Occipital lobe (tissue), 1 donor: ENCODE measurements at regions not wholly inside any gene's neighbourhood (a gene's known extent, or its start where the extent isn't known, plus 50 kb on each side); places are given as distances from the start of the nearest gene placed in this dataset.

Experiments
- DNase-seq: peaks from one replicate; lab custom pipeline; 2025; lab: John Stamatoyannopoulos, UW

GRCh38 chr10:29760138-29760900 lies 125.5 kb upstream of the SVIL start:
- no peak for DNase-seq

- no peak for DNase-seq
Measured at GRCh38 chr10:29757551-29758297, 123.0 kb upstream of the SVIL start.

- no peak for DNase-seq
Measured at GRCh38 chr10:29756451-29756850, 121.7 kb upstream of the SVIL start.

GRCh38 chr10:29753283-29753682 lies 118.5 kb upstream of the SVIL start:
- no peak for DNase-seq

- no peak for DNase-seq
Measured at GRCh38 chr10:29751684-29752083, 116.9 kb upstream of the SVIL start.

GRCh38 chr10:29751240-29751639 lies 116.5 kb upstream of the SVIL start:
- DNase-seq: no peak

- no peak for DNase-seq
Measured at GRCh38 chr10:29749150-29749549, 114.4 kb upstream of the SVIL start.

- DNase-seq: no peak
Measured at GRCh38 chr10:29748109-29748650, 113.4 kb upstream of the SVIL start.

- DNase-seq: no peak
Measured at GRCh38 chr10:29746080-29746797, 111.5 kb upstream of the SVIL start.

- no peak for DNase-seq
Measured at GRCh38 chr10:29740981-29741545, 106.3 kb upstream of the SVIL start.

- DNase-seq: no peak
Measured at GRCh38 chr10:29738341-29738740, 103.6 kb upstream of the SVIL start.

- DNase-seq: no peak
Measured at GRCh38 chr10:29737074-29737593, 102.4 kb upstream of the SVIL start.

- no peak for DNase-seq
Measured at GRCh38 chr10:29736366-29737073, 101.7 kb upstream of the SVIL start.

GRCh38 chr10:29735628-29736365 lies 101.0 kb upstream of the SVIL start:
- peak; percentile 11 for DNase-seq

- peak; percentile 37 for DNase-seq
Measured at GRCh38 chr10:29734962-29735627, 100.3 kb upstream of the SVIL start.

- no peak for DNase-seq
Measured at GRCh38 chr10:29734640-29734961, 99.8 kb upstream of the SVIL start.

GRCh38 chr10:29733323-29733722 lies 98.6 kb upstream of the SVIL start:
- DNase-seq: no peak

GRCh38 chr10:29732918-29733317 lies 98.1 kb upstream of the SVIL start:
- no peak for DNase-seq

GRCh38 chr10:29731760-29732159 lies 97.0 kb upstream of the SVIL start:
- DNase-seq: no peak

GRCh38 chr10:29730969-29731368 lies 96.2 kb upstream of the SVIL start:
- no peak for DNase-seq
